ENCODE measurements at regions not wholly inside any gene's neighbourhood (a gene's known extent, or its start where the extent isn't known, plus 50 kb on each side); places are given as distances from the start of the nearest gene placed in this dataset.
A peak's percentile ranks its signal among the peaks of the same experiment; 100 is the strongest.

- DNase-seq = no peak
Measured at GRCh38 chr7:20952916-20953315, 166.2 kb upstream of the SP8 start.

- DNase-seq = no peak
Measured at GRCh38 chr7:20954711-20955619, 168.3 kb upstream of the SP8 start.

GRCh38 chr7:20958572-20958971 lies 171.9 kb upstream of the SP8 start:
- DNase-seq = peak; percentile 54

GRCh38 chr7:20959281-20959680 lies 172.6 kb upstream of the SP8 start:
- DNase-seq = no peak

GRCh38 chr7:20963556-20964280 lies 177.0 kb upstream of the SP8 start:
- no peak for DNase-seq

- DNase-seq = peak; percentile 87
Measured at GRCh38 chr7:20964281-20964918, 177.7 kb upstream of the SP8 start.

GRCh38 chr7:20971219-20971618 lies 184.5 kb upstream of the SP8 start:
- peak; percentile 39 for DNase-seq

GRCh38 chr7:20980232-20980631 lies 193.5 kb upstream of the SP8 start:
- DNase-seq = peak; percentile 86

GRCh38 chr7:20980668-20981264 lies 194.1 kb upstream of the SP8 start:
- peak; percentile 86 for DNase-seq

- DNase-seq = no peak
Measured at GRCh38 chr7:20988340-20988739, 201.7 kb upstream of the SP8 start.

GRCh38 chr7:20991544-20991943 lies 204.9 kb upstream of the SP8 start:
- DNase-seq = no peak

GRCh38 chr7:20993693-20994092 lies 207.0 kb upstream of the SP8 start:
- no peak for DNase-seq

GRCh38 chr7:20998309-20998708 lies 211.6 kb upstream of the SP8 start:
- no peak for DNase-seq

- no peak for DNase-seq
Measured at GRCh38 chr7:21011153-21011552, 224.5 kb upstream of the SP8 start.

- DNase-seq = no peak
Measured at GRCh38 chr7:21013765-21014539, 227.3 kb upstream of the SP8 start.

- peak; percentile 21 for DNase-seq
Measured at GRCh38 chr7:21020667-21021066, 234.0 kb upstream of the SP8 start.

GRCh38 chr7:21023841-21024484 lies 237.3 kb upstream of the SP8 start:
- peak; percentile 69 for DNase-seq

- peak; percentile 72 for DNase-seq
Measured at GRCh38 chr7:21024485-21024867, 237.8 kb upstream of the SP8 start.

GRCh38 chr7:21028186-21028585 lies 241.5 kb upstream of the SP8 start:
- peak; percentile 84 for DNase-seq

GRCh38 chr7:21028599-21028998 lies 241.9 kb upstream of the SP8 start:
- peak; percentile 69 for DNase-seq

GRCh38 chr7:21029006-21029405 lies 242.3 kb upstream of the SP8 start:
- peak; percentile 68 for DNase-seq
